ENCODE measurements at regions not wholly inside any gene's neighbourhood (a gene's known extent, or its start where the extent isn't known, plus 50 kb on each side); places are given as distances from the start of the nearest gene placed in this dataset.

- no peak for DNase-seq
These were observed 971.0 kb downstream of the AMY1C start for GRCh38 chr1:104720741-104721140.

GRCh38 chr1:104726917-104727316 is 977.2 kb downstream of the AMY1C start:
- DNase-seq = no peak

GRCh38 chr1:104733866-104734265 is 984.2 kb downstream of the AMY1C start:
- DNase-seq = no peak

GRCh38 chr1:104745875-104746274 is 996.2 kb downstream of the AMY1C start:
- no peak for DNase-seq

- no peak for DNase-seq
These were observed 997.3 kb downstream of the AMY1C start for GRCh38 chr1:104746994-104747393.

GRCh38 chr1:104760017-104760416 is 1010.3 kb downstream of the AMY1C start:
- no peak for DNase-seq

GRCh38 chr1:104761961-104762570 is 1012.4 kb downstream of the AMY1C start:
- no peak for DNase-seq

- DNase-seq = no peak
These were observed 1015.4 kb downstream of the AMY1C start for GRCh38 chr1:104765085-104765484.

- DNase-seq = no peak
These were observed 1018.8 kb downstream of the AMY1C start for GRCh38 chr1:104768466-104768865.

- DNase-seq = peak; percentile 39
These were observed 1030.9 kb downstream of the AMY1C start for GRCh38 chr1:104780470-104781078.

GRCh38 chr1:104785575-104786187 is 1036.0 kb downstream of the AMY1C start:
- no peak for DNase-seq

- DNase-seq = no peak
These were observed 1038.3 kb downstream of the AMY1C start for GRCh38 chr1:104787866-104788510.

GRCh38 chr1:104791030-104791429 is 1041.3 kb downstream of the AMY1C start:
- no peak for DNase-seq

GRCh38 chr1:104794035-104794434 is 1044.3 kb downstream of the AMY1C start:
- no peak for DNase-seq

GRCh38 chr1:104795931-104796330 is 1046.2 kb downstream of the AMY1C start:
- DNase-seq = no peak

GRCh38 chr1:104797982-104798381 is 1048.3 kb downstream of the AMY1C start:
- no peak for DNase-seq

GRCh38 chr1:104801344-104801743 is 1051.6 kb downstream of the AMY1C start:
- DNase-seq = no peak

GRCh38 chr1:104804147-104804546 is 1054.4 kb downstream of the AMY1C start:
- no peak for DNase-seq

GRCh38 chr1:104807590-104807989 is 1057.9 kb downstream of the AMY1C start:
- no peak for DNase-seq

- no peak for DNase-seq
These were observed 1075.7 kb downstream of the AMY1C start for GRCh38 chr1:104825401-104825800.

- no peak for DNase-seq
These were observed 1080.8 kb downstream of the AMY1C start for GRCh38 chr1:104830534-104830933.

GRCh38 chr1:104852151-104852550 is 1102.5 kb downstream of the AMY1C start:
- no peak for DNase-seq

GRCh38 chr1:104853276-104853675 is 1103.6 kb downstream of the AMY1C start:
- no peak for DNase-seq

- no peak for DNase-seq
These were observed 1104.8 kb downstream of the AMY1C start for GRCh38 chr1:104854529-104854928.
